Fibroblast of skin of right biceps (primary cell): ENCODE measurements at regions not wholly inside any gene's neighbourhood (a gene's known extent, or its start where the extent isn't known, plus 50 kb on each side); places are given as distances from the start of the nearest gene placed in this dataset.

Source experiments
- DNase-seq: peaks from one replicate; pipeline ENCODE4 v3.0.0-alpha.2; 2013

DNA sequence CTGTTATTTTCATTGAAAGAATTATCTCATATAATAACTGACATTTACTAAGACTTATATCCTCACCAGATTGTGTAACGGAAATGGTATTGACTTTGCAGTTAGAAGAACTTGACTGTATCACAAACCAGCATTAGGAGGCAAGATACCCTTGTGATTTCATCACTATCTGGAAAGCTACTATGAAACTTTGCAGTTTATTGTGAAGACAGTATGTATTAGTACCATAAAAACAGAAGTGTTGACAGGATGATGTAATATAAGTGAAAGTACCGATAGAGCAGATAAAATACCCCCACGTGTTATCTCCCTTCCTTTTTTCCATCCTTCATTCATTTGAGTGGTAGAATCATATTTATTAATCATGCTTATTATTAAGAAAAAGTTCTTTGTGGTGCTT is 365.7 kb upstream of the KLHL1 start:
- DNase-seq, result no peak

DNA sequence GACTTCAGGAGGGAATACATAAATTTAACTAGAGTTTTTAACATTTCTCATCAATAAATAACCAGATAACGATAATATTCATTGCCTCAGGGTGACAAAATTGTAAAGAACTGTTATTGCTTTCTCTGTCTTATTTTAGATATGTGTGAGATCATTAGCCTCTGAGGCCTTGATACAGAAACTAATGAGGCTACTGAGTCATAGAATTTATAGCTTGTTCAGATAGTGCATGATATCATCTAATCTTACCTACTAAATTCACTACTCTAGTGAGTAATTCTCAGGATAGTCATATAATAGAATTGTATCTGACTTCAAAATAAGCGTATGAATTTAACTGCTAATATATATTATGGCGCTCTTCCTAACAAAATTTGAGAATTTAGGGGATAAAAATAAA is 360.8 kb upstream of the KLHL1 start:
- DNase-seq, result no peak

DNA sequence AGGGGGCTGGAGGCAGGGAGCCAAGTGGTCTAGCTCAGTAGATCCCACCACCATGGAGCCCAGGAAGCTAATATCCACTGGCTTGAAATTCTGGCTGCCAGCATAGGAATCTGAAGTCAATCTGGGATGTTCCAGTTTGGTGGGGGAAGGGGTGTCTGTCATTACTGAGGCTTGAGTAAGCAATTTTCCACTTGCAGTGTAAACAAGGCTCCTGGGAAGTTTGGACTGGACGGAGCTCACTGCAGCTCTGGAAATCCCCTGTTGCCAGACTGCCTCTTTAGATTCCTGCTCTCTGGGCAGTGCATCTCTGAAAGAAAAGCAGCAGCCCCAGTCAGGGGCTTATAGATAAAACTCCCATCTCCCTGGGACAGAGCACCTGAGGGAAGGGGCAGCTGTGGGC is 349.2 kb upstream of the KLHL1 start:
- DNase-seq, result no peak

DNA sequence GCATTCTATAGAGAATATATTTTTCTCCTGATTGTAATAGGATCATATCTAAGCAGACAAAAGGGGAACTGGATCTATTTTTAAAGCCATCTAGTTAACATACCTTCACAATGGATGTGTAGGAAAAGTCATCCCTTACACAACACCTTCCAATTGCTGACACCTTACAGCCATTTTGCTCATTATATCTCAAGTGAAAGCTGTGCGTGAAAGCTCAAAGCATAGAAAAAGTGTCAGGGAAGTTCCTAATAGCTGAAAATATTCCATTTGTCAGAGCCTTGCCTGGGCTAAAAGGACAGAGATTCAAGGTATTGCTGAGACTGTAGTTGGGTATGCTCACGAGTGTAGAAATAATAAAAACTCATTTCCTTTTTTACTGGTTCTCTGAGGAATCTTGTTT is 340.6 kb upstream of the KLHL1 start:
- no peak for DNase-seq

DNA sequence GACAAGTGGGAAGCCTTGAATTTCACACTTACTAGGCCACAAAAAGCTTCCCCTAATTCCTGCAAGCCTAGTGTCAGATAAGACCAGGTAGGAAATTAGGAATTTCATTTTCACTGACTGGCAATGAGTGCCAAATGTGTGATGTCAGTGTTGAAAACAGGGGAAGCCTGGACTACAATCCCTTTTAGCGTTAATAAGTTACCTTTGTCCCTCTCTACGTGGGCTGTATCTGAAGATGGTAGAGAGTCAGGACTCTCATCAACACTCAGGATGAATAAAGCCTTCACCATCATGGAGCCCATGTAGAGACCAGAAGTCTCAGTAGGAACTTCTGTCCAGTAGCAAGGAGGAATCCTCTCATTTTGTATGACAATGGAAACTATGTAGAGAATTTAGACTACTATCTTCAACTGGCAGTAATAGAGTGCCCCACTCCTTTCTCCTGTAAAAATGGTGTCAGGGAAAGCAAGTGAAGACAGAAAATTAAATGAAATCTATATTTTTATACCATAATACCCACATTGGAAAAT is 324.1 kb upstream of the KLHL1 start:
- no peak for DNase-seq

DNA sequence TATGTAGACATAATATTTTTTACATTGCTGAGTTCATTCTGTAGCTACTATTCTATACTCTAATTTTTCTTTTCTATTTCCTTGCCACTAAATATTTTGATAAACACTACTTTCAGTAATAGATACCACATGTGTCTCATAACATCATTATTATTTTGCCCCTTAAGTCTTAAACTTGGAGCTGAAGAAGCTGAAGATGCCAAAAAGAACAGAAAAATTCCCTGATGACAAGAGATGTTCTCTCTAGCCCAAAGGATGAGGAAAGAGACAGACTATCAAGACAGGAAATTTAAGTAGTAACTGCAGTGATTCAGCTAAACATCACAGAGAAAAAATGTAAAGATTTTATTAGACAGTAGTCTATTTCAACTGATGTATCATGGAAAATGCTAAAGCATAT is 322.0 kb upstream of the KLHL1 start:
- DNase-seq, result no peak

DNA sequence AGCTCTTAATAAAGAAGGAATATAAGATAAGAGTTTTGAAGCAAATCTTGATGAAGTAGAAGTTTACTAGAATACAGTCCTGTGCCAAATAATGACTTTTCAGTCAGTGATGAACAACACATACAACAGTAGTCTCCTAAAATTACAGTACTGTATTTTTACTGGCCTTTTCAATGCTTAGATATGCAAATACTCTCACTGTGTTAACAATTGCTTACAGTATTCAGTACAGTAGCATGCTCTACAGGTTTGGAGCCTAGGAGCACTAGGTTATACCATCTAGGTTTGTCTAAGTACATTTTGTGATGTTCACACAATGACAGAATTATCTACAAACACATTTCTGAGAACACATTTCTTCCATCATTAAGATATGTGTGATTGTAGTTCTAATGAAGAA is 316.7 kb upstream of the KLHL1 start:
- no peak for DNase-seq

DNA sequence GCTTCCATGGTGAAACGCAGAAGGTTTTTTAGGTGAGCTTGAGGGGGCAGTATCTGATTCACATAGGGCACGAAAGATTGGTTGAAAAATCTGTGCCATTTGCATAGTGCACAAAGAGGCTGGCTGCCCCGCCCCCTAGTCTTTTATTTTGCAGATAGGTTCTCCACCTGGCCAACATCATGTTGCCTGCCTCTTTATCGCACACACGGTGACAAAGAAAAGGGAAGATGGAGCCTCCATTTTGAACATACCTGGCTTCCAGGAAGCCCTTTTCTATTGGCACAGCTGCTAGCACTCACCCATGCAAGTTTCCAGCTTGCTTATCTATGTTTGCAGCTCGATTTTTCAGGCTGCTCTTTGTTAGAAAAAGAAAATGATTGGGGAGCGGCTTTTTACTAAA is 316.2 kb upstream of the KLHL1 start:
- no peak for DNase-seq

DNA sequence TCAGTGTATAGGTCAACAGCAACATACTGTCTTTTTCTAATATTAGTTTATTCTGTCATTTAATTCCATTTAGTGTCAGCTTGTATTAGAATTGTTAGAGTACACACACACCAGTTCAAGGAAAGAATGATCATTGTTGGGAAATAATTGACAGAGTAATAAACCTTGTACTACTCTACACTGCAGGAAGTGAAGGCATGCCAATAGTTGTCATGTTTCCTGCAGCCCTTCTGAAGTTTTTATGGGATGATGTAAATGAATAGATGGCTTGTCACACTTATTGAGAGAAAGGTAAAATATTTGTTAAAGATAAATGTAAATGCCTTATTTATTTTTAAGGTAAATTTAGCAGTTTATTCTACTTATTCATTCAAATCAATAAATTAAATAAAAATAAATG is 306.9 kb upstream of the KLHL1 start:
- no peak for DNase-seq

DNA sequence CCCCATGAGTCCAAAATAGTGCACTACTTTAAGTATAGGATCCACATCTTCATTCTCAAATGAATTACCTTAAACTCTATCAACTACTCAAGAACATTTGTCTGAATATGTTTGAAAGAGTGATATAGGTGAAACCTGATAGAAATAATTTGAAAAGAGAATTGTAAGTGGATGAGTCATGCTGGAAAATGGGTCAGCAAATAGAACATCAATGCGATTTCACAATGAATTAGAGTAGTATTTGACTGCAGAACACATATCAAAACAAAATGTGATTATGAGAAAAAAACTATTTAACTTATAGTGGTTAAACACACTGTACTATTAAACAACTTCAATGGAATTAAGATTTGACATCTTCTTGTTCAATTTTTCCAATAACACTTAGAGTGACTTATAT is 300.6 kb upstream of the KLHL1 start:
- no peak for DNase-seq

DNA sequence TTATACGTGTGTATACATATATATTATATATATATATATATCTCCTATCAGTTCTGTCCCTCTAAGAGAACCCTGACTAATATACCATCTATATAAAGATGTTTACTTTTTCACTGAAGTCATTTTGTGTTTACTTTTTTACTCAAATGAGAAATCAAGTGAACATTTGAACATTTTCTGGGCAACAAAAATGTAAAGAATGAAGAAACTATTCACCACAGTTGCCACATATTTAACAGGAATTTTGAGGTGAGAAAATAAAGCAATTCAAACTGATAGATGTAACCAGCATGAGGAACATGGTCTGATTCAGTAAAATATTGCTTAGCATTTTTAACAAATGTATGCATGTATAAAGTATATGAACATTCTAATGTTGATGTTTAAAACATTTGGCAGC is 299.2 kb upstream of the KLHL1 start:
- no peak for DNase-seq

DNA sequence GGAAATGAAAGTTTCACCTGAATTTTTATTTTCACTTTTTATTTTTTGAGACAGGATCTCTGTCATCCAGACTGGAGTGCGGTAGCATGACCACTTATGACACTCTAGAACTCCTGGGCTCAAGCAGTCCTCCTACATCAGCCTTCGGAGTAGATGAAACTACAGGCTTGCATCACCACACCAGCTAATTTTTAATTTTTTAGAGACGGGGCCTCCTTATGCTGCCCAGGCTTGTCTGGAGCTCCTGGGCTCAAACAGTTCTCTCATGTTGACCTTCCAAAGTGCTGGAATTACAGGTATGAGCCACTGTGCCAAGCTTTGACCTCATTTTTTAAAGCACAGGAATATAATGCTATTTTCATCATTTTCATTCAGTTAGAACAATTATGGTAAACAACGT is 297.0 kb upstream of the KLHL1 start:
- DNase-seq, result no peak

DNA sequence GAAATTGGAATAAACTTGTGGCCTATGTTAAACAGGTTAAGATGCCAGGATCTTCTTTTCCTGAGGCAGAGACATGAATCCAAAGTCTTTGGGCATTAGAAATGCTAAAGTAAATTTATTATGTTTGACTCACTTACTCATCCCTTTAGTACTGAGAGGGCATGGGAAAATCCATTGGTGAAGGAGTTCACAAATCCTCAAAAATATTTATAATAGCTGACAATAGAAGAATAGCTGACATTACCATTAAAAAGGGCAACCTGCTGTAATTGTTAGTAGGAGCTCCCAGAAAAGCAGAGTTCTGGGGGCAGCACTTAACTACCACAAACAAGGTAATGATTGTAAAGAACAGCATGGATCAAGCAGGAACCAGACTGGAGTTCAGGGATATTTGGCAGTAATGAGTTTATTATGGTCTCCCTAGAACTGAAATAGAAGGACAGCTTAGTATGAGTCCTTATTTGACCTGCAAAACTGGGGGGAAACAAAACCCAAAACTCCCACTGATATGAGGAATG is 285.8 kb upstream of the KLHL1 start:
- no peak for DNase-seq

DNA sequence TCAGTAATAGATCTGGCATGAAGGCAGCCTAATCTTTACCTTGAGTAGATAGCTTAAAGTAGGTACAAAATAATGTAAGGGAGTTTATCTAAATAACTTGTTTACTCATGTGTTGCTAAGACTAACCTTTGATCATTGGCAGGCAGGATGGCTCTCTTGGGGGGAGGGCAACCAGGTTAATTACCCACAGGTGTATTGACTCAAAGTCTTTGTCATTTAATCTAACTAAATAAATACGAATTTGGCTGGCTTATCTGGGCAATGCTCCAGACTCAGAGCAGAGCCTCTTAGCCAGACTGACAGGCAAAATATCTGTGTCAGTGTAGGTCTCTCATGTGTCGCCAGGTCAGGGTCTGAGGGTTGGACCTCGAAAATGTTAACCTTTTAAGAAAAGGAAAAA is 283.4 kb upstream of the KLHL1 start:
- no peak for DNase-seq

DNA sequence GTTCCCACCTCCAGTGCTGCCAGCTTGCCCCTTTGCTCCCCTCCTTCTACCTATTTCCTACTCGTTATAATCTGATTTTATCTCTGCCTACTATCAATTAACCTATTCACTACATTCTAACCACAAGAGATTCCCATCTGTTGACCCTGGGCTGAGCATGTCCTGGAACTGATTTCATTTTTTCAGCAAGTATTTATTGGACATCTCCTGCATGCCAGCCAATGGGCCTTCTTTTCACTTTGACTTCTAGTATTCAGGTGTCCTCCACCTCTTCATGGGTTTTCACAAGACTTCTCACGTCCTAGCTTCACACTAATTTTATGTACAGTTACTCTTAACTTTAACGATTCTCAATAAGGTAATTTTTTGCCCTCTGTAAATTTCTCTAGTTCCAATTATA is 282.7 kb upstream of the KLHL1 start:
- no peak for DNase-seq

DNA sequence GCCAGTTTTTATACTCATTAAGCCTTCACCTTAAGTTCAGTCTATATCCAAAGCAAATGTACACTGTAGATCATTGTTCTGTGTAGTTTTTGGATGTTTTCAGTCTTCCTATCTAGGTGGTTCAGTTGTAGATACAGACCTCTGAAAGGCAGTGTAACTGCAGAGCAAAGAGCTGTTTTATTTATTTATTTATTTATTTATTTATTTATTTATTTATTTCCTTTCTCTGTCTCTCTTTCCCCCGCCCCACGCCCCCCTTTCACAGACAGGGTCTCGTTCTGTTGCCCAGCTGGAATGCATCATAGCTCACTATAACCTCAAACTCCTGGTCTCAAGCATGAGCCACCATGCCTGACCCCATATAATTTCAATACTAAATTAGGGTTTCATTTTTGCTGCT is 281.8 kb upstream of the KLHL1 start:
- DNase-seq, result no peak

DNA sequence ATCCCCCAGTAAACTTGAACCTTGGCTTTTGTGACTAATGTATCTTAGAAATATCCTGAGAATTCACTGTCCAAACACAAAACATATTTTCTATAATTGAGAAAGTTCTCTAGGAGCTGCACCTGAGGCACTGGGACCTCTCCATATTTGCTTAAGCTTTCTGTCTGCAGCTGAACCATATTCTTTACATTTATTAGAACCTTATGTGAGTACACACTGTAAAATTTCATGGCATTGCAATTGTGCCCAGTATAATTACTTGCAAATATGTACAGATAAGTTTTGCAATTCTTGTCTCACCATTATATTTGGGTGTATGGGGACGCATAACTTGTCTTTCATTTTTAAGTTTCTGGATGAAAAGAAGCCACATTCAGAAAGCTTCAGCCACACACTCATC is 280.7 kb upstream of the KLHL1 start:
- no peak for DNase-seq

DNA sequence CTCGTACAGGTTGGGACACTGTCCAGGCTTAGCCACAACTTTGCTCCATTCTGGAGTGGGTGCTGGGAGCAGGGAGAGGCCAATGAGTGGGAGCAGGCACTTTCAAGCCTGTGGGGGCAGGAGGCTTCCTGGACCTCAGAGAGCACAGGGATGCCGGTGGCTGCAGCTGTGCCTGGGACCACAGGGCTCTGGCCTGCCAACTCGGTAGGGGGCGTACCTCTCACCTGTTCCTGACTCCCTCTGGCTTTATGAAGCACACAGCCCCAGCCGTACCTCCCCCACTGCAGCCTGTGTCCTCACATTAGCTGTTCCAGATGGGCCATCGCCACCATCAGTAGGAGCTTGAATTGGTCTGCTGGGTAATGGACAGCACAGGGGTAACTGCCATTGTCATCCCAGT is 278.7 kb upstream of the KLHL1 start:
- no peak for DNase-seq

DNA sequence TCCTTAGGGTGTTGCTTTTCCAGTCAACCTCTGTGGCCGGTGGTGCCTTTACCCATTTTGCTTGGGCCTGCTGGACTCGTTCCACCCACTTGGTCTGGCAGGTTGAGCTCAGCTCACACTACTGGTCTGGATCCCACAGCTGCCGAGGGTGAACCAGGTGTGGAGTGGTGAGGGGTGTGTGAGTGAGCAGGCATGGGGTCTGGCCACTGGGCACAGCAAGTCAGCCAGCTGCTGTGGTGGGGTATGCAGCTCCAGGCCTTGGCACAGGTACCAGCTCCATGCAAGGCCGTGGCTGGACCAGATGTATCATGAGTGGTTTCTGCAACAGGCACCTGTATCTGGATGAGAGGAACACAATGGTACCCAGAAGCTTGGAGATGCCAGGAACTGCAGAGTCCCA is 277.6 kb upstream of the KLHL1 start:
- no peak for DNase-seq

DNA sequence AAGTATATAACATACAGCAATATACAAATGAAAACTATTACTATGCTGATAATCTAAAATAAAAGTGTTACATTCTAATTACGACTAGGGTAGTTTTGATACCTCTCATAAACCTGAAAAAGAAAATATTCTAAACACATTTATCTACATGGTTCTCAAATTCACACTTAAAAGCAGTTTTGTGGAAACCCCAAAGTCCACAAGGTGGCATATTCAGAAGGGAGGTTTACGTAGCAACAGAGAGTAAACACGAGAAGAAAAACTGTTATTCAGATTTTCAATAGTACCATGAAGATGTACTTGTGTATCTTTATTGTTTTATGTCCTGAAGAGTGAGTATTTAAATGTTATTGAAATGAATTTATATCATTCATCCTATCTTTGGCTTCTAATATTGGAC is 275.9 kb upstream of the KLHL1 start:
- DNase-seq, result no peak

DNA sequence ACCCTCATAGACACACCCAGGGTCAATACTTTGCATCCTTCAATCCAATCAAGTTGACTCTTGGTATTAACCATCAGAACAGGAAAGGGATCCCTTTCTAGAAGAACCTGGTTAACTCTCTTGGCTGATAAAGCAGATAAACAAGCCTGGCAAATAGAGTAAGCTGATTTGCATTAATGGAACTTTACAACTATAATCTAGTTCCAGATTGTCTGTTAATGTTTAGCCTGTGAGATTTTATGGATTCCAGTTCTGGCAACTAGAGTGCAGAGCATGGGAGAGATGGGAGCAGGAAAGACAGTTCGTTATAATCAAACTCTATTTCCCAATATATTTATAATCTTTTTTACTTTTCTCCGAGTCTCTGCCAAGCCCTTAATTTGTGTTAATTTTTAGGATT is 272.6 kb upstream of the KLHL1 start:
- DNase-seq, result no peak

DNA sequence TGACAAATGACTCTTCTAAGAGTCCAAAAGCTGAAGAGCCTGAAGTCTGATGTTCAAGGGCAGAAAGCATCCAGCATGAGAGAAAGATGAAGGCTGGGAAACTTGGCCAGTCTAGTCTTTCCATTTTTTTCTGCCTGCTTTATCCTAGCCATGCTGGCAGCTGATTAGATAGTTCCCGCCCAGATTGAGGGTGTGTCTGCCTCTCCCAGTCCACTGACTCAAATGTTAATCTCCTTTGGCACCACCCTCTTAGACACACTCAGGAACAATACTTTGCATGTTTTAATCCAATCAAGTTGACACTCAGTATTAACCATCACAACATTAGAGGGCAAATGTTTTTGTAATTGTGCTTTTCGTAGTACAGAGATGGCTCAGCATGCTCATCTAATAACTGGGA is 267.5 kb upstream of the KLHL1 start:
- no peak for DNase-seq

DNA sequence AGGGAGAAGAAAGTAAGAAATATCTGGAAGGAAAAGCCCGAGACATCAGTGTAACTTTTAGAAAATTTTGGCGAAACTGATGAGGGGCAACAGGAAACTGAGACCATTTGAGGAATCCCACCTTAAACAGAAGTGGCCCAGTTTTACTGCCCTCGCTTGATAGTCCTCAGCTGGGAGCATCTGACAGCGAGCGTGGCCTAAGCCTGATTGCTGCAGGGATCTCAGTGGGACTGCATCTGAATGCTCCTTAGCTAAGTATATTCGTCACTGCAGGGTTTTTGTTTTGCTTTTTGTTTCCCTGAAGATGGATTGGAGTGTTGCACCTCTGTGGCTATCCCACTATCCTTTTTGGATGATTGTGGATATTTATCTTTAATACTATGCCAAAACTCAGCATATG is 262.7 kb upstream of the KLHL1 start:
- DNase-seq, result no peak

DNA sequence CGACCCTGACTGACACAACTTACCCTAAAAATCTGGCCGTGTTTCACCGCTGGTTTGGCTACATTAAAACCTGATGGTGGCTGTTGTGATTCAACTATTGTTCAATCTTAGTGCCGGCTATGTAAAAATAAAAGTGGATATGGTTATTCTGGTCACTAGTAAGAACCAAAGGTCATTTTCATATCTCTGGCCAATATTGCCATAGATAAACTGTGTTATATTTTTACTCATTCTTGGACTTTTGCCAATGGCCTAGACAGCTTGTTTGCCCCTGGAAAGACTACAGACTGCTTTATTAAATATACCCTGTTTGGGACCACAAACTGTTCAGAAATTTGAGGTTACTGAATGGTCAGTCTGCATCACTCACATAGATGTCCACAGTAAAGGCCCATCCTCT is 258.5 kb upstream of the KLHL1 start:
- no peak for DNase-seq

DNA sequence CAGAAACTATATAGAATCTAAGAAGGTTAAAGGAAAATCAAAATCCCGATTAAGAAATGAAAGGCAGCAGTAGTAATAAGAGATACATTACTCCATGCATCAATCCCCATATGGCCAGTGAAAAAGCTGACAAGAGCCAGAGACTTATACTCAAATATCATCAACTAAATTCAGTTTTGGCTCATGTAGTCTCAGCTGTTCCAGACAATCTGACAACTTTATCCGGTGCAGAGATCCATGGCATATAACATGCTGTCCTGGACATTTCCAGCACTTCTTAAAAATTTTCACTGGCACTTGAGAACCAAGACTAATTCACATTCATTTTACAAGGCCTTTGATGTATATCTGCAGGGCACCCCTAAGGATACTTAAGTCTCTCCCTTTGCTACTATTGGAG is 255.7 kb upstream of the KLHL1 start:
- DNase-seq, result no peak
